Activated T-cell treated with anti-CD3 and anti-CD28 coated beads, Interleukin-2, amount 50 U/mL, for 72 hours (primary cell): ENCODE measurements at regions not wholly inside any gene's neighbourhood (a gene's known extent, or its start where the extent isn't known, plus 50 kb on each side); places are given as distances from the start of the nearest gene placed in this dataset.
"Not testable (repeated sequence)": the region's sequence is repeated elsewhere in the genome, so short reads cannot be mapped to it uniquely, and the experiment has no call there.

Experiments
- ATAC-seq, 2 donors: fragments of 150-1000 bp; cut with Tn5 transposase; replicated peaks in 1 of 2; 2 replicates each; pipeline ENCODE4 v1.10.0; 2021; ENCODE audit warnings: moderate library complexity in 2 of 2, mild to moderate bottlenecking in 1 of 2
- DNase-seq, 2 donors: peaks; one replicate each; pipeline ENCODE4 v3.0.0; 2021 to 2022; ENCODE audit warnings: mixed read lengths in 1 of 2
- H3K27ac Mint-ChIP-seq: one replicate; pipeline ENCODE4 v1.8.0; 2022; ENCODE audit warnings: mild to moderate bottlenecking, moderate library complexity, mixed read lengths
- H3K27me3 Mint-ChIP-seq: one replicate; pipeline ENCODE4 v1.8.0; 2022; ENCODE audit warnings: low read depth, mixed read lengths
- H3K36me3 Mint-ChIP-seq, 2 donors: one replicate each; pipeline ENCODE4 v1.8.0; 2022; ENCODE audit warnings: mixed read lengths in 2 of 2, mild to moderate bottlenecking in 1 of 2; ENCODE audit not compliant: insufficient read depth in 2 of 2
- H3K4me1 Mint-ChIP-seq: one replicate; pipeline ENCODE4 v1.8.0; 2022; ENCODE audit warnings: low read depth, mixed read lengths
- H3K4me3 Mint-ChIP-seq, 2 donors: one replicate each; pipeline ENCODE4 v1.8.0; 2022; ENCODE audit warnings: mild to moderate bottlenecking in 2 of 2, mixed read lengths in 2 of 2, moderate library complexity in 2 of 2
- H3K9me3 Mint-ChIP-seq, 2 donors: one replicate each; pipeline ENCODE4 v1.8.0; 2022; ENCODE audit warnings: mixed read lengths in 2 of 2

DNA sequence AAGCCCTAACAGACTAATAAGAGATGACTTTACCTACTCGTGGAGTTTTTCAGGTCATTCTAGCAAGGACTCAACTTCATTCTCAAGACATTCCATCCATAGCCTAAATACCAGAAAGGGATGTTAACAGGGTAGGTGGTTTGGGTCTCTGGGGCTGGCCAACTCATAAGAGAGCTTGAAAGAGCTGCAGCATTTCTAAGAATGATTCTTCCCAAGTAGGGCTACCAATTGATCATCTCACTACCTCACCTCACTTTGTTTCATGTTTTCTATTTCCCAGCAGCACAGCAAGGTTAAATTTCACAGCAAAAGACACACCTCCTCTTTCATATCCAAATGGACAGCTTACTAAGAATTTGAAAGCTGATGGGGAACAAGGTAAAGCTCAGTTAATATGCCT, 614.8 kb upstream of the DIPK2B start:
- peaks cover 1% of the 10 kb centered on the region for H3K27me3 Mint-ChIP-seq
- peaks cover 10 to 24% of the 10 kb centered on the region in 2 donors for H3K36me3 Mint-ChIP-seq
- H3K9me3 Mint-ChIP-seq: peaks cover 2% of the 10 kb centered on the region in 2 donors
- peak overlapping the region; percentile 94 for H3K27ac Mint-ChIP-seq
- H3K4me1 Mint-ChIP-seq: peaks cover 72% of the 10 kb centered on the region
- ATAC-seq (peak; percentile 65 to 71), DNase-seq (no peak)
- peak overlapping the region in 1 of 2 donors; percentile 76 for H3K4me3 Mint-ChIP-seq

DNA sequence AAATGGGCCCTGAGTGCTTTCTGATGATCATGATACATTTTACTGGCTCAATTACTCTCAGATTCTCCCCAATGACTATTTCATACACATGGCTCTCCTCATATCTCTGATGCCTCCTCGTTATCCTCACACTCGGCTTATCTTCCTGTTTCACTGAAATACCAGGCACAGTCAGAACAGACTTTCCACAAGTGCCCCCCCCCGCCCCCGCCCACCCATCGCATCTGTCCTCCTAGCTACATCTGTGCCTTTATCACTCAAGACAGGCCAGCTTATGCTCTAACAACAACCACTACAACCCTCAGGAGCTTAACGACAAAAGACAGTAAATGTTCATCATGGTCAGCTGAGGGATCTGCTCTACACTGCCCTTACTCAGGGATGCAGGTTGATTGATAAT, 610.6 kb upstream of the DIPK2B start:
- Mint-ChIP-seq H3K27me3 (peaks cover 8% of the 10 kb centered on the region), H3K4me1 (peaks cover 96% of the 10 kb centered on the region), H3K4me3 (peak overlapping the region; percentile 46 to 68), H3K36me3 (peaks cover 14 to 17% of the 10 kb centered on the region in 2 donors), H3K27ac (peak overlapping the region; percentile 90), H3K9me3 (no peaks in the 10 kb centered on the region)
- ATAC-seq (peak; percentile 22 to 37), DNase-seq (no peak)

DNA sequence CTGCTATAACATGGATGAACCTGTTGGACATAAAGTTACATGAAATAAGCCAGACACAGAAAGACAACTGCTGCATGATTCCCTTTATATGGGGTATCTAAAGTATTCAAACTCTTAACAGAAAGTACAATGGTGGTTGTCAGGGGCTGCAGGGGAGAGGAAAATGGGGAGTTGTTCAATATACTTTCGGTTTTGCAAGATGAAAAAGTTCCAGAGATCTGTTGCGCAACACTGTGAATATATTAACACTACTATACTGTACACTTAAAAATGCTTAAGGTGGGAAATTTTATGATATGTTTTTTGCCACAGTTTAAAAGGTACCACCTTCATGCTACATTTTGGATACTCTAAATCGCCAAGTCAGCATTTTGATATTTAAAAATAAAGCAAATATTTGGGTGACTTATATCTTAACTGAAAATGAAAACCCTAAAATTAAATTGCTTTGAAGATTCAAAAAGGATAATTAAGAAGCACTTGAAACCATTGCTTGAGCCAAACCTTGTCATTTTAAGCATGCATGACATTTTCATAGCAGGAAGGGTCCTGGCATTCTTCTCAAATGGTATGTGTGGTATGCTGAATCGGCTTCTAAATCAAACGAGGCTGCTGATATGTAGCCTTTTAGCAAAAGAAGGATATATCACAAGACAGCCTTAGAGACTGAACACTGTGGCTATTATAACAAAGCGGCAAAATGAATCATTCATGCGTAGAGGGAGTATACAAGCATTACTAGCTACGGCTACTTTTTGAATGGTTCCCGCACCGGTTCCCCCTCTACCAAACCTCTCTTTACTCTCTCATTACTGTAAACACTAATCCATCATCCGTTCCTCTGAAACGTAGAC, 607.1 kb upstream of the DIPK2B start:
- Mint-ChIP-seq H3K4me1 (peaks cover 93% of the 10 kb centered on the region), H3K27me3 (peaks cover 8% of the 10 kb centered on the region), H3K4me3 (peak overlapping the region; percentile 68 to 74), H3K27ac (peak overlapping the region; percentile 84), H3K9me3 (no peaks in the 10 kb centered on the region), H3K36me3 (peaks cover 11 to 15% of the 10 kb centered on the region in 2 donors)
- no peak for DNase-seq
- ATAC-seq: peak; percentile 46

DNA sequence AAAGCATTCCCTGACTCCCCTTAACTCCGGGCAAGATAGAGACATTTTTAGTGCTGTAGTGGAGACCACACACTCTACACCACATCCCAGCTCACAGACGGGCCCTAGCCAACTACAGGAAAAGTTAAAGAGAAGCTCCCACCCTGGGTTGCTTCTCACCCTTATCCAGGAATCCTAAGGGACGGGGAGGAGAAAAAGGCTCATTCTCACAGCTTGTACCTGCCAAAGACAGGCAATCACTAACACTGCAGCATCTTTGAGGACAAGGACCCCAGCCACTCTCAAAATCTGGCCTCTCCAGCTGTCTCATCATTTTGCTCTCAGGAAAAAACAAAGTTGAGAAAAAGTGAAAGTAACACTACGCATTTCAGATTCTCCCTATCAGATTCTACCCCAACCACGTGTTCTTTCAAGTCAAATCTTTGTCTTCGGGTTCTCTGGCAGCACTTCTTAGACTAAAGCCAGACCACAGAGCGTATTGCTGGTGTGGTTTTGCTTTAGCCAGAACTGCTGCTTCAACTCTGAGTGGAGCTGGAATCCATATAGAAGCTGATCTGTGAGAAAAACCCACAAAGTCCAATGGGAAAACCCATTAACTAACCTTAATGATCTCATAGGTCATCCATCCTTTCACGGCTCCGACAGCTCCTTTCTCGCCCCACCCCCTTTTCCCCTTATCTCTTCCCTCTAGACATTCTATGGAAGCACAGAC, 605.9 kb upstream of the DIPK2B start:
- Mint-ChIP-seq H3K9me3 (no peaks in the 10 kb centered on the region), H3K27me3 (peaks cover 8% of the 10 kb centered on the region), H3K27ac (peak overlapping the region; percentile 84), H3K36me3 (peaks cover 11 to 13% of the 10 kb centered on the region in 2 donors), H3K4me3 (peak overlapping the region; percentile 68 to 74), H3K4me1 (peaks cover 93% of the 10 kb centered on the region)
- DNase-seq (peak; percentile 50 to 65), ATAC-seq (peak; percentile 59 to 72)

DNA sequence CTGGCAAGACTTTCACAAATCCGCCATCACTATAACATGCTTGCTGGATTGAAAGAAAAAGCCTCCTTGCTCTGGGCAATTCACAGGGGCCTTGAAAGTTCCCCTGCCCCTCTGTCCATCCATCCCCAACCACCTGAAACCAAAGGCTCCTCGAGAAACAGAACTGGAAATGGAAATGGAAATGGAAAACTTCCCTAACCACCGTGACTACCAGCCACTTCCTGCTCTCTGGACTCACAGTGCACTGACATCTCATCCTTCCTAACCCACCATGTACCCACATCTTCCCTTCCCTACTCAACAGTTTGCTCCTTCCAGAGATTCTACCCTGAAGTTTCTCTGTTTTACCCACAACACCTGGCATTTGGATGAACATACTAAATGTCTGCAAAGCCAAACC, 603.6 kb upstream of the DIPK2B start:
- no peaks in the 10 kb centered on the region for H3K27me3 Mint-ChIP-seq
- H3K4me1 Mint-ChIP-seq: peaks cover 80% of the 10 kb centered on the region
- H3K4me3 Mint-ChIP-seq: peak overlapping the region; percentile 63 to 86
- no peak for ATAC-seq
- peak overlapping the region; percentile 97 for H3K27ac Mint-ChIP-seq
- no peaks in the 10 kb centered on the region for H3K9me3 Mint-ChIP-seq
- no peak for DNase-seq
- peaks cover 5 to 10% of the 10 kb centered on the region in 2 donors for H3K36me3 Mint-ChIP-seq

DNA sequence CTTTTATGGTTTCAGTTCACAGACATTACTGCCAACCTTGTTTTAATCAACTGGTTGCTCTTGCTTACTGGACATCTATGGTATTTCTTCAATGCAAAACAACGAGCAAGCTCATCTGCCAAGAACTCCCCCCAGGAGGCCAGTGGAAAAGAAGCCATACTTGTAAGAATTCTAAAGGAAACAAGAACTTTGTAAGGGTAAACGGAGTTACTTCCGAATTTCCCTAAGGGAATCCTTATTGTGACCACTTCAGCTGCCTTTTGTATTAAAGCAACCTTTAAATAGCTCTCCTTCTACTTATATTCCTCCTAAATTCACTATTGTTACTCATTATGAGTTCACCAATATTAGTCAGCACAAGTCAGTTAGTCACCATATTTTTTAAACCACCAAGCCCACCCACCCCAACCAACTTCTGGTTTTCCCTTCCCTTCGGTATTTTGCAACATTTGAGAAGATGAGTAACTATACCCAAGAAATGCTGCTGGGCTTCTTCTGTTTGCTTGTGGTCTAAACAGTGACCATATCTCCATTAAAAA, 602.8 kb upstream of the DIPK2B start:
- Mint-ChIP-seq H3K27me3 (no peaks in the 10 kb centered on the region), H3K9me3 (no peaks in the 10 kb centered on the region), H3K4me1 (peaks cover 80% of the 10 kb centered on the region), H3K4me3 (peak overlapping the region; percentile 63 to 86), H3K36me3 (peaks cover 5 to 10% of the 10 kb centered on the region in 2 donors), H3K27ac (peak overlapping the region; percentile 97)
- ATAC-seq (peak; percentile 41 to 43), DNase-seq (peak; percentile 60 to 66)

DNA sequence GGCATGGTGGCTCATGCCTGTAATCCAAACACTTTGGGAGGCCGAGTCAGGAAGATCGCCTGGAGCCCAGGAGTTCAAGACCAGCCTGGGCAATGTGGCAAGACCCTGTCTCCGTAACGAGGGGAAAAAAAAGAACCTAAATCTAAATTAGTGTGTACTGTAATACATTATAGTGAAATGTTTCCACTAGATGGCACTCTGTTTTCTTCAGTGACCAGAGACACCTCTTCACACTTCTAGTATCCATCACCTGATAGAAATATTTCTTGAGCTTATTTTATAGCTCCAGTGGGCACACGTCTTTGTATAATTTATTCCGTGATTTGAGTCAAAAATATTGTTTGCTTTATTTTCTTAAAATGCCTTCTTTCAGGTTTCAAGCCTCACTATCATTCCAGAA, 600.9 kb upstream of the DIPK2B start:
- Mint-ChIP-seq H3K4me1 (peaks cover 78% of the 10 kb centered on the region), H3K27me3 (peaks cover 7% of the 10 kb centered on the region), H3K36me3 (peaks cover 4 to 10% of the 10 kb centered on the region in 2 donors), H3K4me3 (peak overlapping the region; percentile 4 to 86), H3K27ac (peak overlapping the region; percentile 58), H3K9me3 (no peaks in the 10 kb centered on the region)
- ATAC-seq (peak; percentile 38 to 45), DNase-seq (no peak)

DNA sequence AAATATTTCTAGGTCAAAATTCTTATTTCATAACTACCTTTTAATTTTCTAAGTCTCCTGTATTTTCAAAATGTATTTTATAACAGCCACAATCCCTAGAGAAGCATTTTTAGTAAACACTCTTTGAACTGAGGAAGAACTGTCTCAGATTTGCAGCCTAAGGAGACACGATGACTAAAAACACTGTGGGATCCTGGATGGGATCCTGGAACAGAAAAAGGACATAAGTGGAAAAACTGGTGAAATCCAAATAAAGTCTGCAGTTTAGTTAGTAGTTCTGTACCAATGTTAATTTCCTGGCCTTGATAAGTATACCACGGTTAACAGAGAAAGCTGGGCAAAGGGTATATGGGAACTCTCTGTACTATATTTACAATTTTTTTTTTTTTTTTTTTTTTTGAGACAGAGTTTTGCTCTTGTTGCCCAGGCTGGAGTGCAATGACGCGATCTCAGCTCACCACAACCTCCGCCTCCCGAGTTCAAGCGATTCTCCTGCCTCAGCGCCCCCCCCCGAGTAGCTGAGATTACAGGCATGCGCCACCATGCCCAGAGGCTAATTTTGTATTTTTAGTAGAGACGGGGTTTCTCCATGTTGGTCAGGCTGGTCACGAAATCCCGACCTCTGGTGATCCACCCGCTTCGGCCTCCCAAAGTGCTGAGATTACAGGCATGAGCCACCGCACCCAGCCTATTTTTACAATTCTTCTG, 600.2 kb upstream of the DIPK2B start:
- Mint-ChIP-seq H3K4me1 (peaks cover 78% of the 10 kb centered on the region), H3K4me3 (peak overlapping the region; percentile 8 to 20)
- not testable (repeated sequence) for H3K36me3 Mint-ChIP-seq, H3K27ac Mint-ChIP-seq, H3K9me3 Mint-ChIP-seq, H3K27me3 Mint-ChIP-seq
- peak in 1 of 2 donors; percentile 49 for ATAC-seq
- peak; percentile 26 to 44 for DNase-seq

DNA sequence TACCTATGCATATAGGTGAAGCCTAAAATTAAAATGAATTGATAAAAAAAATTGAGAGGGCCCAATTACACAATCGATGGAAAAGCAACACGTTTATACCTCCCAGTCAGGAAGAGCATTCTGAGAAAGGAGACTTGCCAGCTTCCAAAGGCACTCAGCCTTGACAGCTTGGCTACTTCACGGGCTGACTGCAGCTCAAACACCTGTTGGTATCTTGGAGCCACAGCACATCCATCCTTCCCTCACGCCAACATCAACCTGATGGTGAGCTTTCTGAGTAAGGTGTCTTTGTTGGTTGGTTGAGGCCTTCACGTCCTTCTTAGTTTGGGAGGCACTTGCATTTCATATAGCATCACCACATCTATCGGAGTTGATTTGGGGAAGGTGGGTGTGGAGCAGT, 598.9 kb upstream of the DIPK2B start:
- peaks cover 78% of the 10 kb centered on the region for H3K4me1 Mint-ChIP-seq
- peak overlapping the region; percentile 85 for H3K27ac Mint-ChIP-seq
- DNase-seq (no peak), ATAC-seq (no peak)
- H3K36me3 Mint-ChIP-seq: peaks cover 6 to 7% of the 10 kb centered on the region in 2 donors
- H3K9me3 Mint-ChIP-seq: no peaks in the 10 kb centered on the region
- H3K4me3 Mint-ChIP-seq: peak overlapping the region; percentile 52 to 84
- H3K27me3 Mint-ChIP-seq: peaks cover 7% of the 10 kb centered on the region

DNA sequence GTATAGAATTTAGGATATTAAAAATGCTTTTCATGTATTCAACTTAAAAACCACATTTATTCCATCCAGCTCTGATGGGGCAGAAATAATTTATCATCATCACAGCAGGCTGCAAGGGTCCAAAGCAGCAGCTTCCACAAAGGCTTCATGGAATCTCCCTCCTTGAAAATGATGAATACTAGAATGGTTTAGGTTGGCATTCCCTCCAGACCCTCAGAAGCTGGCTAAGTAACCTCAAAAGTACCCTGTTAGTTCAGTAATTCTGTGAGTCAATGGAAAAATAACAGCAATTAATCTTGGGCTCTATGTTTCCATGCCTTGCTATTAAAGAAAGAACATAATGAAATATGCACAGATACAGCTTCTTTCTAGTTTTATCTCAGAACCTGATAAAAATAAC, 594.9 kb upstream of the DIPK2B start:
- Mint-ChIP-seq H3K27me3 (peaks cover 22% of the 10 kb centered on the region), H3K4me1 (peaks cover 73% of the 10 kb centered on the region), H3K4me3 (no peak overlapping the region), H3K27ac (peak overlapping the region; percentile 92), H3K9me3 (no peaks in the 10 kb centered on the region), H3K36me3 (peaks cover 6 to 25% of the 10 kb centered on the region in 2 donors)
- DNase-seq (no peak), ATAC-seq (no peak)

DNA sequence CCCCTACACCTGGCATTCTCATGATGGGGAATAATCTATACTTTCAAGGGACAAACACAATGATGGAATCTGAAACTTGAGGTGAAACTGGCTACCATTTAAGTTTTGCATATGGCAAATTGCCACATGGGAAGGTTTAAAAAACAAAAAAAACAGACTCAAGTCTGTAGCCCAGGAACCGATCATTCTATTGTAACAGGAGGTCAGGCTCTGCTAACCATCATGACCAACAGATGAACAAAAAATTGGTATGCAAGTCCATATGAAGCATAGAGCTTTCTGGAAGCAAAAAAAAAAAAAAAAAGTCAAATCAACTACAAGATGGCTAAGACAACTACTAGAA, 594.3 kb upstream of the DIPK2B start:
- peaks cover 22% of the 10 kb centered on the region for H3K27me3 Mint-ChIP-seq
- peak overlapping the region; percentile 50 for H3K27ac Mint-ChIP-seq
- H3K4me1 Mint-ChIP-seq: peaks cover 75% of the 10 kb centered on the region
- H3K36me3 Mint-ChIP-seq: peaks cover 6 to 25% of the 10 kb centered on the region in 2 donors
- peak overlapping the region in 1 of 2 donors; percentile 53 for H3K4me3 Mint-ChIP-seq
- no peak for ATAC-seq
- H3K9me3 Mint-ChIP-seq: no peaks in the 10 kb centered on the region
- no peak for DNase-seq

DNA sequence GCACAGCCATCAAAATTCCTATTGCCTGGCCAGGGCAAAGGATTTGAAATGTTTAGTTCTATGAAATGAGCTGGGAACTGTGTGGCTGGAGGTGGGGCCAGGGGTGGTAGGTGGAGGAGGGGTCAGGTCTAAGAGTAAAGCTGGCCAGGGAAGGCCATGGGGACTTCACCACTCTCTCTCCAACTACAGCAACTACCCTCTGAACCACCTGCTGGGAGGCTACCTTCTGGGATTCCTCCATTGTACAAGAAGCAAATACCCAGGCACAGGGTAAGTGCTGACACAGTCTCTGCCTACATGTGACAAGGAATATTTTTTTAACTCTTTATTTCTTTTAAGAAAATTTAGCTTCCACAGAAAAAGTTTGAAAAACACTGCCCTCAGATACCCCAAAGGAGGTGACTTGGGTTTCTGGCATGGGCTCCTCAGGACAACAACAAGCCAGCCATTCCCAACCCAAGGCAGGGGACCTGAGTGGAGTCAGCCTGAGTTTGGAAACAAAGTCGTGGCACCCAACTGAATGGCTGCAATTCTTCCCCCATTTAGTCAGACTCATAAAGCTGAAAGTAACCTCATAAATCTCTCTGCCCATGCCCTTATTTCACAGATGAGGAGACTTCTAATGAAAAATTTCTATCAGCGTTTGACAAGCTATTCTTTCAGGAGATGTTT, 593.8 kb upstream of the DIPK2B start:
- Mint-ChIP-seq H3K27ac (peak overlapping the region; percentile 50), H3K36me3 (peaks cover 6 to 25% of the 10 kb centered on the region in 2 donors), H3K4me3 (peak overlapping the region in 1 of 2 donors; percentile 53), H3K9me3 (no peaks in the 10 kb centered on the region), H3K4me1 (peaks cover 70% of the 10 kb centered on the region), H3K27me3 (peaks cover 22% of the 10 kb centered on the region)
- ATAC-seq: no peak
- DNase-seq: no peak
